Activated T-cell treated with anti-CD3 and anti-CD28 coated beads for 48 hours (primary cell): ENCODE measurements at regions not wholly inside any gene's neighbourhood (a gene's known extent, or its start where the extent isn't known, plus 50 kb on each side); places are given as distances from the start of the nearest gene placed in this dataset.

ENCODE experiments used
- DNase-seq: peaks from one replicate; pipeline ENCODE4 v3.0.0-alpha.2; 2020; ENCODE audit warnings: low read depth

GRCh38 chr6:2502998-2503674, 247.6 kb downstream of the MYLK4 start:
- no peak for DNase-seq

- DNase-seq, result no peak
Measured at GRCh38 chr6:2502096-2502997, 248.4 kb downstream of the MYLK4 start.

- no peak for DNase-seq
Measured at GRCh38 chr6:2497922-2498623, 252.6 kb downstream of the MYLK4 start.

GRCh38 chr6:2496291-2496690, 250.9 kb upstream of the GMDS start:
- DNase-seq, result no peak

- DNase-seq, result no peak
Measured at GRCh38 chr6:2492686-2493523, 247.5 kb upstream of the GMDS start.

- no peak for DNase-seq
Measured at GRCh38 chr6:2491137-2491536, 245.7 kb upstream of the GMDS start.

GRCh38 chr6:2488578-2488977, 243.2 kb upstream of the GMDS start:
- no peak for DNase-seq

GRCh38 chr6:2485116-2485515, 239.7 kb upstream of the GMDS start:
- DNase-seq, result no peak

GRCh38 chr6:2482773-2483172, 237.4 kb upstream of the GMDS start:
- no peak for DNase-seq

GRCh38 chr6:2481307-2481706, 235.9 kb upstream of the GMDS start:
- no peak for DNase-seq

- DNase-seq, result no peak
Measured at GRCh38 chr6:2480267-2480966, 235.0 kb upstream of the GMDS start.

- no peak for DNase-seq
Measured at GRCh38 chr6:2478200-2478599, 232.8 kb upstream of the GMDS start.

GRCh38 chr6:2477666-2478065, 232.3 kb upstream of the GMDS start:
- no peak for DNase-seq

GRCh38 chr6:2477250-2477649, 231.8 kb upstream of the GMDS start:
- no peak for DNase-seq

- no peak for DNase-seq
Measured at GRCh38 chr6:2476376-2476775, 231.0 kb upstream of the GMDS start.

- DNase-seq, result no peak
Measured at GRCh38 chr6:2471472-2471871, 226.1 kb upstream of the GMDS start.

- no peak for DNase-seq
Measured at GRCh38 chr6:2469428-2469827, 224.0 kb upstream of the GMDS start.

- no peak for DNase-seq
Measured at GRCh38 chr6:2468601-2468955, 223.2 kb upstream of the GMDS start.

- DNase-seq, result no peak
Measured at GRCh38 chr6:2467929-2468600, 222.7 kb upstream of the GMDS start.

- no peak for DNase-seq
Measured at GRCh38 chr6:2465336-2465735, 219.9 kb upstream of the GMDS start.

- no peak for DNase-seq
Measured at GRCh38 chr6:2464641-2465040, 219.2 kb upstream of the GMDS start.
